Stimulated activated CD8-positive, alpha-beta memory T cell treated with anti-CD3 and anti-CD28 coated beads, Interleukin-4, amount 100 ng/mL, for 4 hours (primary cell): ENCODE measurements at regions not wholly inside any gene's neighbourhood (a gene's known extent, or its start where the extent isn't known, plus 50 kb on each side); places are given as distances from the start of the nearest gene placed in this dataset.

Experiments
- DNase-seq, 2 donors: peaks; one replicate each; pipeline ENCODE4 v3.0.0-alpha.2; 2020; ENCODE audit warnings: low read depth in 2 of 2, low spot score in 1 of 2

DNA sequence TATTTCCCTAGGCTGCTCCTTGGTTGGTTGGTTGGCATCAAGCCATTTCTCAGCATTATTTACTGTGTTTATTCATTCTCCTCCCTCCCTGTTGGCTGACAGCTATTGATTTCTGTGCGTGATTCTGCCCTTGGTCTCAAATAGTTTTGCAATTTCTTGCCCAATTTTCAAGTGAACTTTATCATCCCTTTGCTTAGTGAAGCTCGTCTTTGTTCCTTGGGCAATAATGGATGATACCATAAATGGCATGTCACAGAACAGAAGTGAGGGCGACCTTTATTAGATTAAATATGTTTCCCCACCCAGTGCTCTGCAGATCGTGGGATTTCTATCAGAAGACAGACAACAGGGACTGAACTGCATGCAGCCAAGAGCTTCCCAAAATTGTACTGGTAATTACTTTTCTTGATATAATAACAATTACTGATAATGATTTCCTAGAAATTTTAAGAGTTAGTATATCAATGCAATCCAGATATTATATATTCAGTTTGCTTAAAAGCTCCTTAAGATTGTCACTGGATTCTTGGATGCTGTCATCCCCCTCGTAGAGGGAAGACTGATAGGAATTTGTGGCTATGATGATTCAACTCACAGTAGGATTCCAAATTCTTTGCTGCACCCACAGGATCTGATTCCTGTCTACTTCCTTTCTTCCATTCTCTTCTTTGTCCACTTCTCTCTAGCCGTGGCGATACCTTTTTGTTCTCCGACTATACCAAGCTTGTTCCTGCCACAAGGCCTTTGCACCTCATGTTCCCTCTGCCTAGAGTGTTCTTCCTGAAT is 122.1 kb upstream of the KAZN start:
- no peak for DNase-seq

GRCh38 chr1:14478120-14478519 is 120.4 kb upstream of the KAZN start:
- no peak for DNase-seq

DNA sequence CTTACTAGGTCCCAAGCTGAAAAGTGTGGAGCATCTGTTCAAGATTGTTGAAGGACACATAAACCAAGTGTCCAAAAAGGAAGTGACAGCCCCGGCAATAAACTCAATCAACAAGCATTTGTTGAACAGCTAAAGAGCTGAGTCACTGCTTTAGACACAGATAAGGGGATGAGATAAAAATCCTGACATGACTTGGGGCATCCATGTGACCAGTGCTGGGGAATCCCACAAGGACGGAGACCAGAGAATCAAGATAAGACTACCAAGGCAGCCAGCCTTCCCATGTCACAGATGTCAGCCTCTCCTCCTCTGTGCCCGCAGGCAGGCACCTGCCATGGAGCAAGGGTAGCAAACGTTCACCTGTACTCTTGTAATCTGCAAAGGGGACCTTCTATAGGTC is 118.6 kb upstream of the KAZN start:
- no peak for DNase-seq

GRCh38 chr1:14482784-14483450 is 115.6 kb upstream of the KAZN start:
- no peak for DNase-seq

GRCh38 chr1:14485285-14485684 is 113.2 kb upstream of the KAZN start:
- no peak for DNase-seq

GRCh38 chr1:14486401-14487201 is 111.9 kb upstream of the KAZN start:
- no peak for DNase-seq

DNA sequence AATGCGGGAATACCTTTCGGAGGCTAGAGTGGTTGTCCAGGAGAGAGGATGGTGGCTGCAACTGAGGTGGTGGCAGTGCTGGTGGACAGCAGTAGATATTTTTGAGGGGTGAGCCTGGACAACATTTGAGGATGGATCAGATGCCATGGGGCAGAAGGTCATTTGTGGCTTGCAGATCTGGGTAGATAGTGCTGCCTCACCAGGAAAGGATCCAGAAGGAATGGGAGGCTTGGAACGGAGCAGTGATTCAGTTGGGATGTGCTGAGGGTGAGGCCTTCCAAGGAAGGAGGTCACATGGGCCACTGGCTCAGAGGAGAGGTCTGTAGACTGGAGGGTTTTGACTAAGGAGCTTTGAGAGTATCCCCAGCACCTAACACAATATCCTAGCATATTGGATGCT is 110.8 kb upstream of the KAZN start:
- DNase-seq: no peak

DNA sequence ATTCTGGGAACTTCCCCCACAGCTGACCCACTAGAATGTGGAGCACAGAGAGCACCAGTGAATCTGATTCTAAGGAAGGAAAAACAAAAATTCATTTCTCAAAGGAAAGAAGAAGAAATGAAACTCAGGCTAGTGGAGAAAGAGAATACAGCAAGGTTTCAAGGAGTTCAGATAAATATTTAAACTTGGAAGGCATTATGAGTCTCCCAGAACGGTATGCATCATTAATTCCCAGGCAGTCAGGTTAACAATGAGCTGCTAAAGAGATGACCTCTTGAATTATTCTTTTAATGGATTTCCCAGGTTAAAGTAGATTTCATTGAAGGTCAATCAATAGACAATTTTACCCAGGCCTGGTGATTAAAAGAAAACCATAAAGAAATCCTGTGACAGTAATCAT is 103.6 kb upstream of the KAZN start:
- DNase-seq: no peak

- no peak for DNase-seq
These were observed 103.1 kb upstream of the KAZN start for GRCh38 chr1:14495381-14495780.

DNA sequence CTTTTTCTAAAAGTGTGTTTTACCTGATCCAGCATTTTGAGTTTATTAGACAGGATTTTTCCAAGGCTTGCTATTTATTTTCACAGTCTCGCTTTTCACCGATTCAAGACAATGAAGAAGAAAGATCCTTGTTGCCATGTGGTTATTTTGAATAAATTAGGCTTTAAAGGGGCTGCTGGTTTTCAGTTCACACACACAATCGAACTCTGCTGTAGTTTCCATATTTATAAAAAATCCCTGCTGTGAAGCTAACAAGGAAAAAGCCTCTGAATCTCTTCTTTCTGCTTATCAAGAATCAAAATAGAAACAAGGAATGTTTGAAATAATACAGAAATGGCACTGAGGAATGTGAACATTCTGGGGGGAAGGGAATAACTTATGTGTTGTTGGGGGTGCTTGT is 102.5 kb upstream of the KAZN start:
- DNase-seq: no peak

- no peak for DNase-seq
These were observed 99.6 kb upstream of the KAZN start for GRCh38 chr1:14498839-14499238.

DNA sequence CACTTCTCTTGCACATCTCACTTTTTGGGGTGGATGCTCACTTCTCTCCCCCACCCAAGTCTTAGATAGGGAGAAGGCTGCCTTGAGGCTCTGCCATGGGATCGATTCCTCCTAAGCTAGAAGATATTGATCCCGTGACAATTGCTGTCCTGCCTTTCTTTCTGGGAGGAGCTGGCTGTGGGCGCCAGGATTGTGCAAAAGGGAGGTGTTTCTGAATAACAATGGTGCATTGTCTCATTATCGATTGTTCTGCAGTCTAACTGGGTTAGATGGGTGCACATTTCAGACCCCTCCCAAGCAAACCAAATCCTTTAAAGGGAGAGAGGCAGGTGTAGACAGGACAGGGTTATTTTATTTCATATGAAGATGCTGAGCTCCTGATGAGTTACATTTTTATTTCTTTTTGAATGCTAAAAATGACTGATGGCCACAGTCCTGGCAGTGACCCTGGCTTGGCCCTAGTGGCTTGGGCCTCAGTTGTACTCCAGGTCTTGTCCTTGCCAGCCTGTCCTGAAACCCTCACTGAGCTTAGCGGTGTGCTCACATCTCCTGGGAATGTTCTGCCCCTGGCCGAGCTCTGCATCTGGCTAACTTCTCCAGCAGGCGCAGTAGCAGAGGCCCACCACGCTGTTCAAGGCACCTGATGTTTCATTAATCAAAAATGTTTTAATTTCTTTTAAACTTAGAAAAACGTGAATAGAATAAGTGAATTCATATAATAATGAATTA is 99.0 kb upstream of the KAZN start:
- DNase-seq: no peak

- DNase-seq: no peak
These were observed 98.4 kb upstream of the KAZN start for GRCh38 chr1:14500041-14500440.

- no peak for DNase-seq
These were observed 97.6 kb upstream of the KAZN start for GRCh38 chr1:14500912-14501311.

DNA sequence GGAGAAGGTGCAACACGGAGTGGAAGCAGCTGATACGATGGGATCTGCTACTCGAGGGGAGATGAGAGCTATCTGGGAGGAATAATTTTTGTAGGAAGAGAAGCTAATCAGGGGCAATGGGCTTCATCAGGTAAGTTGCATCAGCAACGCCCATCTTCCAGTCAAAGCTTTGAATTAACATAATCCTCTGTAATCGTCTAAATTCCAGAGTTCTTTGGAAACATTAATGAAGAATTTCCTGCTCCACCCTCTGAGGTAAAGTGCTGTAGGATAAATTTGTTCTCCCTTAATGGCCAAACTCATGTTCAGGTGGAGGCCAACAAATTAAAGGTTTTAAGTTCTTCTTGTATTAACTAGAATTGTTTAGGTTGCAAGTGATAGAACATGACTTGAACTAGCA is 94.0 kb upstream of the KAZN start:
- DNase-seq: no peak

- DNase-seq: no peak
These were observed 91.8 kb upstream of the KAZN start for GRCh38 chr1:14506471-14507255.

DNA sequence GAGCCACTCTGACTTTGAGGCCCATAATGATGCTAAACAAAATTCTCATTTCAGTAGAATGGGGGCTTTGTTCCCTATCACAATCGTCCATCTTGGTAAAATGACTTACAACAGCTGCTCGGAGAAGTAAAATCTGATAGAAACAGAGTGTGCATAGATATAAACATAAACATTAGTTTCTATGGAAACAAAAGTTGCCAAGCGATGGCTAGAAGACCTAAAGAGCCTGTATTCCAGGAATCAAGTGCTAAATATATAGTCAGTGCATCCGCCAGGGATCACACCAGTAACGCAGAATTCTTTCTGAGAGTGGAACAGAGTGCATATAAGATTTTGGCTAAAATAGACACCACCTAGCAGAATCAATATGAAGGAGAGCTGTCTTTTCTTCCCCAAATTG is 91.2 kb upstream of the KAZN start:
- no peak for DNase-seq

- no peak for DNase-seq
These were observed 89.9 kb upstream of the KAZN start for GRCh38 chr1:14508613-14509012.

- DNase-seq: no peak
These were observed 87.3 kb upstream of the KAZN start for GRCh38 chr1:14511166-14511680.

- DNase-seq: no peak
These were observed 86.5 kb upstream of the KAZN start for GRCh38 chr1:14511796-14512585.
